NCI-H187 treated with DMSO at 0.1 percent for 48 hours (cell line): ENCODE measurements at regions not wholly inside any gene's neighbourhood (a gene's known extent, or its start where the extent isn't known, plus 50 kb on each side); places are given as distances from the start of the nearest gene placed in this dataset.
"Not testable (repeated sequence)": the region's sequence is repeated elsewhere in the genome, so short reads cannot be mapped to it uniquely, and the experiment has no call there.

Source experiments
- DNase-seq: peaks from one replicate; lab custom pipeline; 2025; lab: John Stamatoyannopoulos, UW

- DNase-seq: not testable (repeated sequence)
These were observed 1723.8 kb upstream of the DEFB115 start for GRCh38 chr20:29533566-29534177.

GRCh38 chr20:29566901-29567635, 1690.4 kb upstream of the DEFB115 start:
- DNase-seq: not testable (repeated sequence)

- not testable (repeated sequence) for DNase-seq
These were observed 1689.8 kb upstream of the DEFB115 start for GRCh38 chr20:29567671-29568070.

GRCh38 chr20:29570126-29570525, 1687.3 kb upstream of the DEFB115 start:
- not testable (repeated sequence) for DNase-seq

GRCh38 chr20:29589530-29589929, 1667.9 kb upstream of the DEFB115 start:
- not testable (repeated sequence) for DNase-seq

GRCh38 chr20:29604163-29604562, 1653.3 kb upstream of the DEFB115 start:
- not testable (repeated sequence) for DNase-seq

- DNase-seq: not testable (repeated sequence)
These were observed 1651.3 kb upstream of the DEFB115 start for GRCh38 chr20:29606171-29606570.

- not testable (repeated sequence) for DNase-seq
These were observed 1628.1 kb upstream of the DEFB115 start for GRCh38 chr20:29629395-29629794.
